HL-60 (cell line): ENCODE measurements at regions not wholly inside any gene's neighbourhood (a gene's known extent, or its start where the extent isn't known, plus 50 kb on each side); places are given as distances from the start of the nearest gene placed in this dataset.

Source experiments
- DNase-seq, 2 experiments: peaks; one replicate each; pipeline ENCODE4 v3.0.0-alpha.2; 2010 to 2020; ENCODE audit warnings: low read depth in 1 of 2, low spot score in 1 of 2
- H3K27ac ChIP-seq: fragments of 250-450 bp; sonication (Bioruptor Pico); replicated peaks from 2 replicates; pipeline ENCODE4 v1.5.1; 2020; ENCODE audit warnings: mild to moderate bottlenecking, moderate library complexity
- H3K27me3 ChIP-seq: fragments of 250-450 bp; sonication (Bioruptor Pico); 2 replicates; pipeline ENCODE4 v1.5.1; 2021; ENCODE audit warnings: mild to moderate bottlenecking, moderate library complexity; ENCODE audit not compliant: insufficient read depth, poor library complexity, severe bottlenecking
- H3K4me3 ChIP-seq: replicated peaks from 2 replicates; pipeline ENCODE4 v1.5.1; 2011; ENCODE audit warnings: mild to moderate bottlenecking, control low read depth, low read length; ENCODE audit not compliant: insufficient read depth
- CTCF ChIP-seq: IDR thresholded peaks from one replicate; pipeline ENCODE4 v1.5.1; 2011; ENCODE audit warnings: low read length, control low read depth, inconsistent platforms; ENCODE audit not compliant: insufficient read depth
- GABPA ChIP-seq: IDR thresholded peaks from 2 replicates; pipeline ENCODE4 v1.6.1; 2012; ENCODE audit warnings: low read depth
- POLR2AphosphoS5 ChIP-seq: IDR thresholded peaks from 2 replicates; pipeline ENCODE4 v1.6.1; 2012; ENCODE audit warnings: low read depth
- REST ChIP-seq: IDR thresholded peaks from 2 replicates; pipeline ENCODE4 v1.6.1; 2012; ENCODE audit warnings: low read depth; ENCODE audit not compliant: insufficient replicate concordance
- SPI1 ChIP-seq: IDR thresholded peaks from 2 replicates; pipeline ENCODE4 v1.6.1; 2012; ENCODE audit warnings: low read depth, mild to moderate bottlenecking, borderline replicate concordance

GRCh38 chr5:125393221-125393815 is 646.9 kb upstream of the ZNF608 start:
- DNase-seq = no peak
- H3K27ac ChIP-seq = no peak overlapping the region
- no peak overlapping the region for H3K4me3 ChIP-seq
- TF ChIP-seq CTCF (no peak), GABPA (no peak), POLR2AphosphoS5 (no peak), SPI1 (no peak), REST (no peak)
- H3K27me3 ChIP-seq = no peaks in the 10 kb centered on the region

GRCh38 chr5:125394661-125395280 is 648.3 kb upstream of the ZNF608 start:
- no peak overlapping the region for H3K4me3 ChIP-seq
- no peaks in the 10 kb centered on the region for H3K27me3 ChIP-seq
- no peak overlapping the region for H3K27ac ChIP-seq
- no peak for TF ChIP-seq POLR2AphosphoS5
- TF ChIP-seq SPI1 = no peak
- no peak for TF ChIP-seq GABPA
- TF ChIP-seq CTCF = no peak
- no peak for TF ChIP-seq REST
- no peak for DNase-seq

GRCh38 chr5:125396462-125396861 is 650.0 kb upstream of the ZNF608 start:
- H3K4me3 ChIP-seq = no peak overlapping the region
- no peak overlapping the region for H3K27ac ChIP-seq
- no peak for DNase-seq
- H3K27me3 ChIP-seq = no peaks in the 10 kb centered on the region
- TF ChIP-seq REST = no peak
- no peak for TF ChIP-seq CTCF
- no peak for TF ChIP-seq SPI1
- no peak for TF ChIP-seq GABPA
- TF ChIP-seq POLR2AphosphoS5 = no peak
